SK-N-SH (cell line): ENCODE measurements at regions not wholly inside any gene's neighbourhood (a gene's known extent, or its start where the extent isn't known, plus 50 kb on each side); places are given as distances from the start of the nearest gene placed in this dataset.

ENCODE experiments used
- CTCF ChIP-seq: fragments of 200-600 bp; sonication (generic); IDR thresholded peaks from 2 replicates; pipeline ENCODE4 v1.6.1; 2017; ENCODE audit warnings: antibody characterized with exemption, mild to moderate bottlenecking, moderate library complexity
- GATA2 ChIP-seq: sonication (generic); formaldehyde crosslinking; IDR thresholded peaks from 2 replicates; pipeline ENCODE4 v1.5.0; 2020; ENCODE audit warnings: mild to moderate bottlenecking, missing genetic modification reagents
- MAX ChIP-seq: IDR thresholded peaks from 2 replicates; pipeline ENCODE4 v1.4.0; 2012; ENCODE audit warnings: low read depth
- RAD21 ChIP-seq: IDR thresholded peaks from 2 replicates; pipeline ENCODE4 v1.6.1; 2012; ENCODE audit warnings: mild to moderate bottlenecking, low read length

DNA sequence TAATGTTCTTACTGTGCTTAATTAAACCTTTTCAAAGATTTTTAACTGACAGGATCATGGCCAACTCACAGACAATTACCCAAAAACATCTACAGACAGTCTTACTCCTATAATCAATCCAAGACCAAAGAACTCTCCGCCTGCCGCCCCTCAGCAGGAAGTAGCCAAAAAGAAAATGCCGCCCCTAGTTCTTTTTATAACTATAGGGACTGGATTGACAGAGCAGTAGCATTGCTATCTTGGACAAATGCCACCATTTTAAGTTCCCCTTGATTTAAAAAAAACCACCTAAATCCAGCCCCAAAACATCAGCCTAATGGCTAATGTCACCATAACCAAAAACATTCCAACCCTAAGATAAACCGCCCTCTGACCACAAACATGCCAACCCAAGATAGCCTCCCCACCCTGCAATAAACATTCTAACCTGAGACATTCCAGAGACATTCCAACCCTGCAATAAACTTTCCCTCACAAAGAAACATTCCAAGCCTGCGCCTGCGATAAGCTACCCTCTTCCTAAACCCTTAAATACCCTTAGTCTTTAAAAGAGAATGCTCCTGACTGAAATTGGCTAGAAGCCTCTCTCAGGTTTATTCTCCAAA lies 77.0 kb downstream of the COQ2 start:
- TF ChIP-seq GATA2 (CRISPR knock-in tag) (no peak), RAD21 (no peak), CTCF (no peak), MAX (no peak)
